GM12865 (cell line): ENCODE measurements at regions not wholly inside any gene's neighbourhood (a gene's known extent, or its start where the extent isn't known, plus 50 kb on each side); places are given as distances from the start of the nearest gene placed in this dataset.
"Not testable (repeated sequence)": the region's sequence is repeated elsewhere in the genome, so short reads cannot be mapped to it uniquely, and the experiment has no call there.

ENCODE experiments used
- DNase-seq: peaks from one replicate; pipeline ENCODE4 v3.0.0; 2010; ENCODE audit warnings: low read depth
- H3K4me3 ChIP-seq: 2 replicates; pipeline ENCODE4 v1.5.1; 2011; ENCODE audit warnings: mild to moderate bottlenecking, low read depth, low read length, control low read depth
- CTCF ChIP-seq: IDR thresholded peaks from 2 replicates; pipeline ENCODE4 v1.5.1; 2011; ENCODE audit warnings: low read length, control low read depth, low read depth, inconsistent platforms; ENCODE audit not compliant: insufficient read depth; ENCODE audit errors: missing control alignments

- TF ChIP-seq CTCF = no peak
- DNase-seq = no peak
- H3K4me3 ChIP-seq = no peak overlapping the region
Measured at GRCh38 chr11:57047610-57048009, 58.9 kb downstream of the OR5AK2 start.

DNA sequence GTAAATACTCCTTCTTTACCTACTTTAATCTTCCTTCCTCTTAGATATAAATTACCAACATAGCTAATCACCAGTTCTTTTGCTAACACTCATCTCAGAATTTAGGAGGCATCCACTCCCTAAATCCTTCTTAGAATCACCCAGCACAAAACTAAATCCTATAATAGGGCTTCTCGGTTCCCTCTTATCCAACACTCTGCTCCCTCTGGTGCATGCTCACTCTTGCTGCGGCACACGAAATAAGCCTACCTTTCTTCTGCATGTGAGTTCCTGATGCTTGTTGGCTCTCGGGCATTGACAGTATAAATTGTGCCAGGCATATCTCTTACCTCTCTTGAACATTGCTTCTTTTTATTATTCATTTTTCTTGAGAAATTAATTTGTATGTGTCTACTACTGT is 61.0 kb downstream of the OR5AK2 start:
- H3K4me3 ChIP-seq = no peak overlapping the region
- no peak for DNase-seq
- TF ChIP-seq CTCF = no peak

DNA sequence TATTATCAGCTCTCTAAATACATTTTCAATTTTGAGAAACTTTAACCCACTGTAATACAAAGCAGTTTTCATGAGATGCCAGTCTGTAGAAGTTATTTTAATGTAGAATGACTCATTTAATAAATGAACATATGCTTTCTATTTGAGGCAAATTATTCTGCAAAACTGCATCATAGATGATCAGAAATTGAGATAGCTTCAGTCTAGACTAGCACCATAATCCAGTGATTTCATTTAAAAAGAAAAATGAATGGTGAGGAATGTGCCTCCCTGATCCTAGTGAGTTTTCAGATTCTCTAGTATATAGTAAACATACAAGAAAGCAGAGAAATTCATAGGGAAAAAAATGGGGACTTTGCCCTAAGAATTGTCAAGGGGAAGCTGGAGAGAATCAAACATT is 66.1 kb downstream of the OR5AK2 start:
- H3K4me3 ChIP-seq = no peak overlapping the region
- no peak for DNase-seq
- TF ChIP-seq CTCF = no peak

DNA sequence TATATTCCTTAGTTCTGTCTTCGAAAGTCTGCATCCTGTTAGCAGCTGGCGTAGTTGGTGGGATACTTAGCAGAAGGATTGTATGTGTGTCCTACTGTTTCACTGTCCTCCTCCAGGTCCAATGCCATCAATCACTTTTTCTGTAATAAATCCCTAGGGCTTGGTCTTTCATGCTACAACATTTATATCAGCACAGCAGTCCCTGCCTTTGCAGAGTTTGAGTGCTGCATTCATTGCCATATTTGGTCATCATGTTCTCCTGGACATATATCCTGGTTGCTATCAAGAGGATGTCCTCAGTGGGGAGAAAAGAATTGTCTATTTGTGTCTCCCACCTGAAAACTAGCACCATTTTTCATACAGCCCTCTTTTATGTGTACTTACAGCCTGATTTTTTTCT is 67.0 kb downstream of the OR5AK2 start:
- TF ChIP-seq CTCF = no peak
- DNase-seq = no peak
- H3K4me3 ChIP-seq = no peak overlapping the region

- DNase-seq = no peak
- TF ChIP-seq CTCF = no peak
- no peak overlapping the region for H3K4me3 ChIP-seq
Measured at GRCh38 chr11:57056735-57057134, 68.0 kb downstream of the OR5AK2 start.

DNA sequence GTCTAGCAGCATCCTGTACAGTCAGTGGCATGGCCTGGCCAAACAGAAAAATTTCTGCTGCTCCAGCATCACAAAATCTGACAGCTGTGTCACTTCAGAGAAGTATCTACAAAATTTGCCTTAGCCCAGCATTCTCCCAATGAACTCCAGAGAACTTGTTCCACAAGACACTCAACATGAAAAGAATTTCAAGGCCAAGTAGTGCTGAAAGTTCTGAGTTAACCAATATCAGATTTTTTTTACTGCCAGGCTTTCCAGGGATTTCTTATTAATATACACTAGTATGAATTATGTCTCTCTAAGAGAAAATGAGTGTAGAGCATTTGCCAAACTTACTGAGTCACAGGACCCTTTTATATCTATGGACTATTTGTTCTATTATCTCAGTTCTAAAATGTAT is 68.8 kb downstream of the OR5AK2 start:
- DNase-seq = no peak
- no peak for TF ChIP-seq CTCF
- H3K4me3 ChIP-seq = no peak overlapping the region

- not testable (repeated sequence) for DNase-seq, H3K4me3 ChIP-seq
Measured at GRCh38 chr11:57062957-57063356, 74.2 kb downstream of the OR5AK2 start.

DNA sequence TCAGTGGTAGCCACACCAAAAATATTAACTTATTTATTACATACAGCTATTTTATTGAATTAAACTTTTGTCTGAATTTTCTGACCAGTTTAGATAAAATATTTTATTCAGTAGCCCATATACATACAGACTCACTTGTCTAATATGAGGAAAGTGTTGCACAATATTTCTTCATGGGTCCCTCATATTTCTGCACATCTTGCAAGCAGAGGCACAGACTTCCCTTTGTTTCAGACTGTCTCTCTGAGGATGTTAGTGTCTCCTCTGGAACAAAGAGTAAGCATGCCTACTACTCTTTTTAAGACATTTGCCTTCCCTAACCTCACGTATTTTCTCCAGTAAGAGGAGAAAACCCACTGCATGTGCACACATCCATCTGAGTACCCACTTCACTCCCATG is 81.2 kb downstream of the OR5AK2 start:
- DNase-seq = no peak
- TF ChIP-seq CTCF = no peak
- H3K4me3 ChIP-seq = no peak overlapping the region
